Superior temporal gyrus (tissue), 1 donor: ENCODE measurements at regions not wholly inside any gene's neighbourhood (a gene's known extent, or its start where the extent isn't known, plus 50 kb on each side); places are given as distances from the start of the nearest gene placed in this dataset.
A peak's percentile ranks its signal among the peaks of the same experiment; 100 is the strongest.

Experiments used
- DNase-seq: peaks from one replicate; pipeline ENCODE4 v3.0.0-alpha.2; 2016; ENCODE audit errors: extremely low spot score

GRCh38 chr1:114314098-114314497, 160.4 kb upstream of the SYT6 start:
- no peak for DNase-seq

GRCh38 chr1:114310695-114311271, 157.1 kb upstream of the SYT6 start:
- no peak for DNase-seq

GRCh38 chr1:114302821-114303220, 149.2 kb upstream of the SYT6 start:
- no peak for DNase-seq

GRCh38 chr1:114299331-114299975, 145.8 kb upstream of the SYT6 start:
- no peak for DNase-seq

GRCh38 chr1:114298008-114298407, 144.3 kb upstream of the SYT6 start:
- no peak for DNase-seq

- DNase-seq: no peak
Observed at GRCh38 chr1:114296413-114296812, 142.7 kb upstream of the SYT6 start.

GRCh38 chr1:114295321-114295720, 141.7 kb upstream of the SYT6 start:
- no peak for DNase-seq

- DNase-seq: no peak
Observed at GRCh38 chr1:114292835-114293234, 139.2 kb upstream of the SYT6 start.

- no peak for DNase-seq
Observed at GRCh38 chr1:114292194-114292593, 138.5 kb upstream of the SYT6 start.

- no peak for DNase-seq
Observed at GRCh38 chr1:114290776-114291175, 137.1 kb upstream of the SYT6 start.

GRCh38 chr1:114290341-114290740, 136.7 kb upstream of the SYT6 start:
- DNase-seq: no peak

GRCh38 chr1:114289824-114290223, 136.2 kb upstream of the SYT6 start:
- DNase-seq: no peak

- DNase-seq: no peak
Observed at GRCh38 chr1:114289306-114289705, 135.6 kb upstream of the SYT6 start.

GRCh38 chr1:114286960-114287359, 133.3 kb upstream of the SYT6 start:
- no peak for DNase-seq

GRCh38 chr1:114286179-114286578, 132.5 kb upstream of the SYT6 start:
- DNase-seq: no peak

- peak; percentile 93 for DNase-seq
Observed at GRCh38 chr1:114282751-114283403, 129.2 kb upstream of the SYT6 start.

- no peak for DNase-seq
Observed at GRCh38 chr1:114278911-114279310, 125.2 kb upstream of the SYT6 start.

GRCh38 chr1:114278430-114278829, 124.8 kb upstream of the SYT6 start:
- no peak for DNase-seq

- DNase-seq: no peak
Observed at GRCh38 chr1:114274621-114275317, 121.1 kb upstream of the SYT6 start.

GRCh38 chr1:114272593-114272992, 118.9 kb upstream of the SYT6 start:
- no peak for DNase-seq

GRCh38 chr1:114270718-114271117, 117.0 kb upstream of the SYT6 start:
- DNase-seq: no peak

- DNase-seq: no peak
Observed at GRCh38 chr1:114270282-114270681, 116.6 kb upstream of the SYT6 start.

- DNase-seq: no peak
Observed at GRCh38 chr1:114269539-114269938, 115.9 kb upstream of the SYT6 start.
